ENCODE measurements at regions not wholly inside any gene's neighbourhood (a gene's known extent, or its start where the extent isn't known, plus 50 kb on each side); places are given as distances from the start of the nearest gene placed in this dataset.

DNA sequence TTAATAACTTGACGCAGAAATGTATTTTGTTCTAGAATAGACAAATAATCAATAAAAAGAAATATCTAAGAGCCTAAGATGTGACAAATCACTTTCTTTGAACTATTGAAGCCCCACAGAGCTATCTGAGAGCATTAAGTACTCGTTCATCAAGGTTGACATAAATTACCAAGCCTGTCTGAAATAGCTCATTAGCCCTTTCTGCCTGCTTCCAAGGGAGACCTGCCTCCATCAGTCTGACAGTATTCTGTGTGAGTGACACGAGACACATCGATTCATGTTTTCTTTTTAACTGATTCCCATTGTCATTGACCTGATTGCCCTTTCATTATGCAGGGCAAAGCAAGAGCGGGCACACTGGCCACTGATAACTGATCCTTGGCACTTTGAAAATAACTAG, 347.5 kb downstream of the KCNA4 start:
- FAIRE-seq (no peak), DNase-seq (ENCODE audit: low read depth) (no peak)
- H3K4me1 Mint-ChIP-seq (ENCODE audit: low read depth, unreplicated experiment): no peaks in the 10 kb centered on the region
- Histone ChIP-seq H3K27ac (ENCODE audit: low read depth, low read length) (no peak overlapping the region), H3K4me1 (ENCODE audit: insufficient read depth, low read length) (no peaks in the 10 kb centered on the region), H3K9ac (ENCODE audit: low read length) (no peak overlapping the region), H2AFZ (ENCODE audit: low read depth, low read length) (no peak overlapping the region), H3K36me3 (ENCODE audit: insufficient read depth, low read length) (no peaks in the 10 kb centered on the region), H3K4me3 (ENCODE audit: insufficient read depth, low read depth, low read length) (no peak overlapping the region), H4K20me1 (ENCODE audit: insufficient read depth, low read length) (no peaks in the 10 kb centered on the region), H3K79me2 (ENCODE audit: insufficient read depth, low read length) (no peaks in the 10 kb centered on the region), H3K9me3 (ENCODE audit: insufficient read depth, low read depth, low read length) (no peaks in the 10 kb centered on the region), H3K4me2 (ENCODE audit: low read length) (no peak overlapping the region), H3K27me3 (ENCODE audit: insufficient read depth, low read length) (no peaks in the 10 kb centered on the region)
- peaks cover 3% of the 10 kb centered on the region for H3K9me3 Mint-ChIP-seq (ENCODE audit: unreplicated experiment)
- no peaks in the 10 kb centered on the region for H3K27me3 Mint-ChIP-seq (ENCODE audit: low read depth, unreplicated experiment)
- H3K36me3 Mint-ChIP-seq (ENCODE audit: low read depth, unreplicated experiment): no peaks in the 10 kb centered on the region
- H3K27ac Mint-ChIP-seq (ENCODE audit: unreplicated experiment): no peak overlapping the region
- TF ChIP-seq EZH2 (IDR thresholded peaks at IDR 0.05; ENCODE audit: insufficient read depth, low read length): no peak
- TF ChIP-seq, protein P1, sequence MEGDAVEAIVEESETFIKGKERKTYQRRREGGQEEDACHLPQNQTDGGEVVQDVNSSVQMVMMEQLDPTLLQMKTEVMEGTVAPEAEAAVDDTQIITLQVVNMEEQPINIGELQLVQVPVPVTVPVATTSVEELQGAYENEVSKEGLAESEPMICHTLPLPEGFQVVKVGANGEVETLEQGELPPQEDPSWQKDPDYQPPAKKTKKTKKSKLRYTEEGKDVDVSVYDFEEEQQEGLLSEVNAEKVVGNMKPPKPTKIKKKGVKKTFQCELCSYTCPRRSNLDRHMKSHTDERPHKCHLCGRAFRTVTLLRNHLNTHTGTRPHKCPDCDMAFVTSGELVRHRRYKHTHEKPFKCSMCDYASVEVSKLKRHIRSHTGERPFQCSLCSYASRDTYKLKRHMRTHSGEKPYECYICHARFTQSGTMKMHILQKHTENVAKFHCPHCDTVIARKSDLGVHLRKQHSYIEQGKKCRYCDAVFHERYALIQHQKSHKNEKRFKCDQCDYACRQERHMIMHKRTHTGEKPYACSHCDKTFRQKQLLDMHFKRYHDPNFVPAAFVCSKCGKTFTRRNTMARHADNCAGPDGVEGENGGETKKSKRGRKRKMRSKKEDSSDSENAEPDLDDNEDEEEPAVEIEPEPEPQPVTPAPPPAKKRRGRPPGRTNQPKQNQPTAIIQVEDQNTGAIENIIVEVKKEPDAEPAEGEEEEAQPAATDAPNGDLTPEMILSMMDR (IDR thresholded peaks at IDR 0.05; ENCODE audit: insufficient read depth, low read depth, low read length): no peak
- H3K4me3 Mint-ChIP-seq (ENCODE audit: unreplicated experiment): no peak overlapping the region

DNA sequence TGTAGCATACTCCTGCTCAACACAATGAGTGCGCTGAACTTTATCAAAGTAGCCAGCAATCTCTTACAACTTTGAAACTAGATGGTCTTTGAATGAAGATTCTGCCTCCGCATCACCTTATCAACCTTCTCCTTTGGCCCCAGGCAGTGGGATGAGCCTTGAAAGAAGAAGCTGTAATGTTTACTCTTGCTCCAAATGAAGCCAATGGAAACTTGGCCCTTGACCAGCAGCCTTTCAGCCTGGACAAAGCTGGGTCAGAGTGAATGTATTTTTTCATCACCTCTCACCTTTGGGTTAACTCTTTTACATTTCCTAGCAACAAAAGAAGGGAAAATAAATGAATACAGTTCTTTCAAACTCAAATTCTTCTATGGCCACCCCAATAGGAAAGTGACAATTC, 359.1 kb downstream of the KCNA4 start:
- Mint-ChIP-seq H3K36me3 (ENCODE audit: low read depth, unreplicated experiment) (no peaks in the 10 kb centered on the region), H3K27ac (ENCODE audit: unreplicated experiment) (no peak overlapping the region), H3K4me1 (ENCODE audit: low read depth, unreplicated experiment) (peaks cover 3% of the 10 kb centered on the region), H3K4me3 (ENCODE audit: unreplicated experiment) (no peak overlapping the region), H3K9me3 (ENCODE audit: unreplicated experiment) (peaks cover 2% of the 10 kb centered on the region), H3K27me3 (ENCODE audit: low read depth, unreplicated experiment) (no peaks in the 10 kb centered on the region)
- H2AFZ ChIP-seq (ENCODE audit: low read depth, low read length): no peak overlapping the region
- no peak overlapping the region for H3K4me2 ChIP-seq (ENCODE audit: low read length)
- H3K27ac ChIP-seq (ENCODE audit: low read depth, low read length): no peak overlapping the region
- H3K27me3 ChIP-seq (ENCODE audit: insufficient read depth, low read length): no peaks in the 10 kb centered on the region
- H3K79me2 ChIP-seq (ENCODE audit: insufficient read depth, low read length): no peaks in the 10 kb centered on the region
- no peaks in the 10 kb centered on the region for H3K4me1 ChIP-seq (ENCODE audit: insufficient read depth, low read length)
- no peaks in the 10 kb centered on the region for H3K9me3 ChIP-seq (ENCODE audit: insufficient read depth, low read depth, low read length)
- H3K36me3 ChIP-seq (ENCODE audit: insufficient read depth, low read length): no peaks in the 10 kb centered on the region
- TF ChIP-seq, protein P1 (IDR thresholded peaks at IDR 0.05; ENCODE audit: insufficient read depth, low read depth, low read length): no peak
- no peak for TF ChIP-seq EZH2 (IDR thresholded peaks at IDR 0.05; ENCODE audit: insufficient read depth, low read length)
- H3K9ac ChIP-seq (ENCODE audit: low read length): no peak overlapping the region
- H3K4me3 ChIP-seq (ENCODE audit: insufficient read depth, low read depth, low read length): no peak overlapping the region
- H4K20me1 ChIP-seq (ENCODE audit: insufficient read depth, low read length): no peaks in the 10 kb centered on the region
- no peak for FAIRE-seq
- DNase-seq (ENCODE audit: low read depth): no peak

DNA sequence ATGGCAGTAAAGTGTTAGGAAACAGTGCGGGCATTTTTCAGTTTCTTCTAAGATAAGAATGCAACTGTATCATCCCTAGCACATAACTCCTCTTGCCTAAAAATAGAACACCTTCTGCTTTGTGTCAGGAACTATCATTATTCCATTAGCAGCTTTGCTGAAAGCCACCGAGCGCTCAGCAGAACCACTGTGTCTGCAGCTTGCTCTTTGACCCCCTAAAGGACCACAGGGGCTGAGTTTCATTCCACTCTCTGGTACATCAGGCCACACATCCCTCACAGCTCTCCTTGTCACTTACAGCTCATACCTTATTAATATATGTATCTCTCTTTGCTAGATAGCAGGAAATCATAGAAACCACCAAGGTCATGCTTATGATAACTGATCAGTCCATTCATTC, 360.2 kb downstream of the KCNA4 start:
- no peaks in the 10 kb centered on the region for H3K27me3 ChIP-seq (ENCODE audit: insufficient read depth, low read length)
- no peaks in the 10 kb centered on the region for H3K27me3 Mint-ChIP-seq (ENCODE audit: low read depth, unreplicated experiment)
- H3K36me3 ChIP-seq (ENCODE audit: insufficient read depth, low read length): no peaks in the 10 kb centered on the region
- no peak overlapping the region for H2AFZ ChIP-seq (ENCODE audit: low read depth, low read length)
- H3K79me2 ChIP-seq (ENCODE audit: insufficient read depth, low read length): no peaks in the 10 kb centered on the region
- no peak overlapping the region for H3K4me2 ChIP-seq (ENCODE audit: low read length)
- no peaks in the 10 kb centered on the region for H4K20me1 ChIP-seq (ENCODE audit: insufficient read depth, low read length)
- H3K27ac ChIP-seq (ENCODE audit: low read depth, low read length): no peak overlapping the region
- no peak overlapping the region for H3K4me3 Mint-ChIP-seq (ENCODE audit: unreplicated experiment)
- no peak for DNase-seq (ENCODE audit: low read depth)
- H3K4me1 Mint-ChIP-seq (ENCODE audit: low read depth, unreplicated experiment): peaks cover 3% of the 10 kb centered on the region
- no peak overlapping the region for H3K9ac ChIP-seq (ENCODE audit: low read length)
- FAIRE-seq: no peak
- no peak for TF ChIP-seq EZH2 (IDR thresholded peaks at IDR 0.05; ENCODE audit: insufficient read depth, low read length)
- TF ChIP-seq, protein P1 (IDR thresholded peaks at IDR 0.05; ENCODE audit: insufficient read depth, low read depth, low read length): no peak
- no peaks in the 10 kb centered on the region for H3K36me3 Mint-ChIP-seq (ENCODE audit: low read depth, unreplicated experiment)
- H3K9me3 ChIP-seq (ENCODE audit: insufficient read depth, low read depth, low read length): no peaks in the 10 kb centered on the region
- H3K27ac Mint-ChIP-seq (ENCODE audit: unreplicated experiment): peak overlapping the region; percentile 8
- H3K4me3 ChIP-seq (ENCODE audit: insufficient read depth, low read depth, low read length): no peak overlapping the region
- peaks cover 2% of the 10 kb centered on the region for H3K9me3 Mint-ChIP-seq (ENCODE audit: unreplicated experiment)
- no peaks in the 10 kb centered on the region for H3K4me1 ChIP-seq (ENCODE audit: insufficient read depth, low read length)
